HG03521 (cell line): ENCODE measurements at regions not wholly inside any gene's neighbourhood (a gene's known extent, or its start where the extent isn't known, plus 50 kb on each side); places are given as distances from the start of the nearest gene placed in this dataset.

Experiments used
- ATAC-seq: cut with Tn5 transposase; IDR thresholded peaks from one replicate; pipeline ENCODE4 v1.9.1; 2021; ENCODE audit warnings: mild to moderate bottlenecking, moderate library complexity; ENCODE audit not compliant: unreplicated experiment

GRCh38 chr12:77578466-77579220 lies 252.1 kb upstream of the NAV3 start:
- ATAC-seq: no peak

- ATAC-seq: no peak
Measured at GRCh38 chr12:77577791-77578190, 252.9 kb upstream of the NAV3 start.

GRCh38 chr12:77575376-77575919 lies 255.2 kb upstream of the NAV3 start:
- no peak for ATAC-seq

GRCh38 chr12:77572371-77572770 lies 258.3 kb upstream of the NAV3 start:
- ATAC-seq: no peak

GRCh38 chr12:77571768-77572167 lies 258.9 kb upstream of the NAV3 start:
- no peak for ATAC-seq

GRCh38 chr12:77571127-77571526 lies 259.6 kb upstream of the NAV3 start:
- ATAC-seq: no peak

- no peak for ATAC-seq
Measured at GRCh38 chr12:77569876-77570275, 260.8 kb upstream of the NAV3 start.

GRCh38 chr12:77560714-77561113 lies 270.0 kb upstream of the NAV3 start:
- no peak for ATAC-seq

- ATAC-seq: no peak
Measured at GRCh38 chr12:77559400-77560074, 271.2 kb upstream of the NAV3 start.

- ATAC-seq: no peak
Measured at GRCh38 chr12:77555074-77555473, 275.6 kb upstream of the NAV3 start.

GRCh38 chr12:77553976-77554619 lies 276.6 kb upstream of the NAV3 start:
- peak; percentile 98 for ATAC-seq

GRCh38 chr12:77549383-77550128 lies 281.1 kb upstream of the NAV3 start:
- ATAC-seq: no peak

- ATAC-seq: no peak
Measured at GRCh38 chr12:77548797-77549196, 281.9 kb upstream of the NAV3 start.

GRCh38 chr12:77540097-77540496 lies 290.6 kb upstream of the NAV3 start:
- no peak for ATAC-seq

GRCh38 chr12:77537663-77538062 lies 293.0 kb upstream of the NAV3 start:
- ATAC-seq: no peak

GRCh38 chr12:77535734-77536133 lies 295.0 kb upstream of the NAV3 start:
- ATAC-seq: no peak

GRCh38 chr12:77531912-77532311 lies 298.8 kb upstream of the NAV3 start:
- no peak for ATAC-seq

- ATAC-seq: no peak
Measured at GRCh38 chr12:77522247-77522646, 308.4 kb upstream of the NAV3 start.

GRCh38 chr12:77521508-77522115 lies 309.1 kb upstream of the NAV3 start:
- ATAC-seq: no peak

GRCh38 chr12:77514511-77514910 lies 316.2 kb upstream of the NAV3 start:
- no peak for ATAC-seq

GRCh38 chr12:77510985-77511384 lies 319.7 kb upstream of the NAV3 start:
- no peak for ATAC-seq
